Thyroid gland (tissue), 4 donors: ENCODE measurements at regions not wholly inside any gene's neighbourhood (a gene's known extent, or its start where the extent isn't known, plus 50 kb on each side); places are given as distances from the start of the nearest gene placed in this dataset.
"Not testable (repeated sequence)": the region's sequence is repeated elsewhere in the genome, so short reads cannot be mapped to it uniquely, and the experiment has no call there.

Experiments
- POLR2A ChIP-seq, 2 donors: fragments of 450-650 bp; IDR thresholded peaks; one replicate each; pipeline ENCODE4 v1.6.1; 2017; ENCODE audit warnings: antibody characterized with exemption in 2 of 2, mild to moderate bottlenecking in 2 of 2, moderate library complexity in 1 of 2
- TF ChIP-seq, protein P1 (sequence below), 6 experiments: fragments of 200-600 bp in 3 of 6; fragments of 450-650 bp in 3 of 6; sonication (generic) in 3 of 6; IDR thresholded peaks; one replicate each; pipeline ENCODE4 v1.5.1; 2016 to 2019; ENCODE audit warnings: antibody characterized with exemption in 6 of 6, mild to moderate bottlenecking in 2 of 6, inconsistent platforms in 1 of 6, moderate library complexity in 1 of 6

- TF ChIP-seq, protein P1, sequence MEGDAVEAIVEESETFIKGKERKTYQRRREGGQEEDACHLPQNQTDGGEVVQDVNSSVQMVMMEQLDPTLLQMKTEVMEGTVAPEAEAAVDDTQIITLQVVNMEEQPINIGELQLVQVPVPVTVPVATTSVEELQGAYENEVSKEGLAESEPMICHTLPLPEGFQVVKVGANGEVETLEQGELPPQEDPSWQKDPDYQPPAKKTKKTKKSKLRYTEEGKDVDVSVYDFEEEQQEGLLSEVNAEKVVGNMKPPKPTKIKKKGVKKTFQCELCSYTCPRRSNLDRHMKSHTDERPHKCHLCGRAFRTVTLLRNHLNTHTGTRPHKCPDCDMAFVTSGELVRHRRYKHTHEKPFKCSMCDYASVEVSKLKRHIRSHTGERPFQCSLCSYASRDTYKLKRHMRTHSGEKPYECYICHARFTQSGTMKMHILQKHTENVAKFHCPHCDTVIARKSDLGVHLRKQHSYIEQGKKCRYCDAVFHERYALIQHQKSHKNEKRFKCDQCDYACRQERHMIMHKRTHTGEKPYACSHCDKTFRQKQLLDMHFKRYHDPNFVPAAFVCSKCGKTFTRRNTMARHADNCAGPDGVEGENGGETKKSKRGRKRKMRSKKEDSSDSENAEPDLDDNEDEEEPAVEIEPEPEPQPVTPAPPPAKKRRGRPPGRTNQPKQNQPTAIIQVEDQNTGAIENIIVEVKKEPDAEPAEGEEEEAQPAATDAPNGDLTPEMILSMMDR (IDR thresholded peaks at IDR 0.05): not testable (repeated sequence)
- TF ChIP-seq POLR2A (IDR thresholded peaks at IDR 0.05): not testable (repeated sequence)
Observed at GRCh38 chr1:817658-818617, 105.8 kb upstream of the SAMD11 start.
